Duodenal mucosa (tissue), 2 donors: ENCODE measurements at regions not wholly inside any gene's neighbourhood (a gene's known extent, or its start where the extent isn't known, plus 50 kb on each side); places are given as distances from the start of the nearest gene placed in this dataset.

Experiments used
- H3K27ac ChIP-seq: one replicate; pipeline ENCODE4 v1.7.0; 2013; ENCODE audit warnings: low read depth, low read length
- H3K27me3 ChIP-seq, 2 donors: one replicate each; pipeline ENCODE4 v1.7.0; 2013; ENCODE audit warnings: low read length in 2 of 2, control low read depth in 1 of 2; ENCODE audit not compliant: insufficient read depth in 2 of 2, control insufficient read depth in 1 of 2
- H3K36me3 ChIP-seq, 2 donors: one replicate each; pipeline ENCODE4 v1.7.0; 2013; ENCODE audit warnings: low read length in 2 of 2, control low read depth in 1 of 2; ENCODE audit not compliant: insufficient read depth in 2 of 2, control insufficient read depth in 1 of 2
- H3K4me1 ChIP-seq, 2 donors: one replicate each; pipeline ENCODE4 v1.7.0; 2013; ENCODE audit warnings: low read length in 2 of 2, control low read depth in 1 of 2; ENCODE audit not compliant: insufficient read depth in 2 of 2, control insufficient read depth in 1 of 2
- H3K4me3 ChIP-seq, 2 donors: one replicate each; pipeline ENCODE4 v1.7.0; 2013; ENCODE audit warnings: low read length in 2 of 2, low read depth in 1 of 2
- H3K9ac ChIP-seq, 2 donors: one replicate each; pipeline ENCODE4 v1.7.0; 2013; ENCODE audit warnings: low read length in 2 of 2, low read depth in 1 of 2
- H3K9me3 ChIP-seq, 2 donors: one replicate each; pipeline ENCODE4 v1.7.0; 2013; ENCODE audit warnings: low read length in 2 of 2, control low read depth in 1 of 2; ENCODE audit not compliant: control insufficient read depth in 1 of 2

DNA sequence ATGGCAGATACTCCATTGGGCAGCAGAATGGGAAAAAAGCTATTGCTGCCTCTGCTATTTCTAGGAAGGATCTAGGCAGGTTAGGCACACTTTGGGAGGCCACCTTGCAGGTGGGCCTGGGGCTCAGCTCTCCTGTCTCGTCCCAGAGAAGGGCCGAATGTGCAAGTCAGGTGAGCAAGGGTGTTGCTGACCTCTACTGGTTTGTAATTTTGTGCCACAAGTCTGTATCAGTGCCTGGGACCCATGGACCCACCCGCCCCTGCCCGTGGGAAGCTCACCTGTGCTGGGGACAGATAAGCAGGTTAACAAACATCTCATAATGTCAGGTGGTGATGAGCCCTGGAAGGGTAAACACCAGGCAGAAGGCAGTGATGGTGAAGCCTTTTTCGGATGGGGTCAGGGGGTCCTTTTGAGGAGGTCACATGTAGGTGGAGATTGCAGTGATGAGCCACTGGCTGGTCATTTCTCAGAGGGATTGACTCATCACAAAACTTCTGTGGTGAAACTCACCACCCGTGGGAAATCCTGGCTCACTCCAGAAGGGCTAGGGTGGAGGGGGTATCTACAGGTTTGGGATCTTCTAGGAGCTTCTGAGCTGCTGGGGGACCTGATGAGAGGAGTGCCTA lies 161.3 kb downstream of the KLF13 start:
- Histone ChIP-seq H3K27ac (no peak overlapping the region), H3K9ac (peak overlapping the region; percentile 16 to 24), H3K27me3 (no peaks in the 10 kb centered on the region)

DNA sequence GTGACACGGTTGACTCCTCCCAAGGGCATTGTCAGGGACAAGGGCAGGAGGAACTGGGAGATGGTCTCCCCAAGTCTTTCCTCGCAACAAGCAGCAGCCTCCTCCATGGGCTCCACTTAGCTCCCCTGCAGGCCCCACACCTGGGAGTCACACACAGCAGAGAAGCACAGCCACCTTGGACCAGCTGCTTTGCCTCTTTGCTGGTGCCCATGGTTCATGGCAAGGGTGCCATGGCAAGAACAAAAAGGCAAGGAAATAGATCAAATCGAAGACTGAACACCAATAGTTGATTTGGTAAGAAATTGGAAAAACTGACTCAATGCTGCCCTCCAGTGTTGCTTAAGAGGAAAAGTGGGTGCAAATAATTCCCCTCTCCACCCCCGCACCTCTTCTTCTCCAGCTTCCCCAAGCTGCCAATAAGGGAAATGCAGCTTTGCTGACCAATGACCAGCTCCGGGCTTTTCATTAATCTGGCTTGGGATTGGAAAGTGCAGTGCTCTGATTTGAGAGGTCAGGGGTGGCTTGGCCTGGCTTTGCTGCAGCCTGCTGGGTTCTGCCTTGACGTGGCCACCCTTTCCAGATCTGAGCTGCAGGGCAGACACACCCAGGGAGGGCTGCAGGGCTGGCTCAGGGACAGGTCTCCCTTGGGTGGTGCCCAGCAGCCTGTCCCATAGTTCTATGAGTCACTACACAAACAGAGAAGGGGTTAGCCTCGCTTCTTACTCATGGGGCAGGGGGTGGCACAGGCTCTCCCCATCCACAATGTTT lies 162.0 kb downstream of the KLF13 start:
- peak overlapping the region in 1 of 2 donors; percentile 16 for H3K9ac ChIP-seq
- no peak overlapping the region for H3K27ac ChIP-seq
- no peak overlapping the region for H3K4me3 ChIP-seq

More for the DNA sequence above, 161.3 kb downstream of the KLF13 start:
- Histone ChIP-seq H3K4me3 (no peak overlapping the region), H3K36me3 (no peaks in the 10 kb centered on the region), H3K4me1 (peaks cover 14 to 21% of the 10 kb centered on the region in 2 donors), H3K9me3 (no peaks in the 10 kb centered on the region)

DNA sequence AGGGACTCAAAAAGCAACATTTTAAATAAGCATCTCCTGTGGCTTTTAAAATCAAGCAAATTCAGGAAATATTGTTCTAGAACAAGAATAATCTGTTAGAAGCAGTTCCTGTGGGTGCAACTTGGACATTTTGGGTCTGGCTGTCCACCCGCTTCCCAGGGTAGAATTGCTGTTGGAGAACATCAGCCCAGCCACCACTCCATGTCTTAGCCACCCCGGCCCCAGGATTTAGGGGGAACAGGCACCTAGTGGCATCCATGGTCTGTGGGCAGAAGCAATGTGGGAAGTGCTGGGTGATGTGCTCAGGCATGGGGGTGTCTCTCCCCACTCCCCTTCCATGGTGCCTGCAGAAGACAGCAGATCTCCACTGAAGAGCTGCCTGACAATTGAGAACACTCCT lies 162.6 kb downstream of the KLF13 start:
- Histone ChIP-seq H3K27me3 (no peaks in the 10 kb centered on the region), H3K9me3 (no peaks in the 10 kb centered on the region), H3K9ac (no peak overlapping the region), H3K4me1 (peaks cover 14 to 21% of the 10 kb centered on the region in 2 donors), H3K4me3 (no peak overlapping the region), H3K27ac (no peak overlapping the region), H3K36me3 (no peaks in the 10 kb centered on the region)

More for the DNA sequence above, 162.0 kb downstream of the KLF13 start:
- H3K27me3 ChIP-seq: no peaks in the 10 kb centered on the region
- peaks cover 14 to 21% of the 10 kb centered on the region in 2 donors for H3K4me1 ChIP-seq
- no peaks in the 10 kb centered on the region for H3K9me3 ChIP-seq
- H3K36me3 ChIP-seq: no peaks in the 10 kb centered on the region

DNA sequence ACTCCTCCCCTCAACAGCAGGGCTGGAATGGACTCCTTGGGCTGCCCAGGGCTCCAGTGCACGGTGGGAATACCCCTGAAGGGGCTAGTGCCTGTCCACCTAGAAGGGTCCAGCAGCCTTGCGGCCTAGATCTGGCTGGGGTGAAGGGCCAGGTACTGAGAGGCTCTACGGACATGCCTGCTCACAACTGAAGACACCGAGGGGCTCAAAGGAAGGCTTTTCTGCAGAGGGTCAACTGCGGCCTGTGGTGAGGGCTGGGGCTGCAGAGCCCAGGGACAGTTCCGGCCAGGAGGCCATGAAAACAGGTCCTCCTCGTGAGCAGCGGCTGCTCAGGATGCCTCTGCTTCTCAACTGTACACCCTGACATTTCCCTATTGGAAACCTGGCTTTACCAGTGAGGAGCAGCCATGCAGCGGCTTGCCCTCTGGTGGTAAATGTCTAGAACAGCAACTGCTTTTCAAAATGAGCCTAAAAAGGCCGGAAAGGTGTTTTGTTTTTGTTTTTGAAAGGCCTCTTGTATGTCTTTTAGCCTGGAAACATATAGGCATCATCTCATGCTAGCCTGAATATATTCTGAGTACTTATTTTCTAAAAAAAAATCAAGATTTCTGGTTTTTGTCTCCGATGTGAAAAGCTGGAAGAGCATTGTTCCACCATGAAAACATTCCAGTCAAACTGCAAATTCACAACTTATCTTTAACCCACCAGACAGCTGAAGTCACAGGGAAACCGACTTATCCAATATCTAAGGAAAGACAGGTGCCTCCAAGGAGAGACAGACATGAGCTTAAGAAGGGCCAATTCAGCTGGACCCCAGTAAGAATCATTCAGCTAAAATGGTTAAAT lies 163.4 kb downstream of the KLF13 start:
- no peaks in the 10 kb centered on the region for H3K27me3 ChIP-seq
- no peaks in the 10 kb centered on the region for H3K9me3 ChIP-seq
- H3K4me3 ChIP-seq: no peak overlapping the region
- no peaks in the 10 kb centered on the region for H3K36me3 ChIP-seq
- no peak overlapping the region for H3K27ac ChIP-seq
- H3K4me1 ChIP-seq: peaks cover 14 to 21% of the 10 kb centered on the region in 2 donors
- peak overlapping the region in 1 of 2 donors; percentile 12 for H3K9ac ChIP-seq

DNA sequence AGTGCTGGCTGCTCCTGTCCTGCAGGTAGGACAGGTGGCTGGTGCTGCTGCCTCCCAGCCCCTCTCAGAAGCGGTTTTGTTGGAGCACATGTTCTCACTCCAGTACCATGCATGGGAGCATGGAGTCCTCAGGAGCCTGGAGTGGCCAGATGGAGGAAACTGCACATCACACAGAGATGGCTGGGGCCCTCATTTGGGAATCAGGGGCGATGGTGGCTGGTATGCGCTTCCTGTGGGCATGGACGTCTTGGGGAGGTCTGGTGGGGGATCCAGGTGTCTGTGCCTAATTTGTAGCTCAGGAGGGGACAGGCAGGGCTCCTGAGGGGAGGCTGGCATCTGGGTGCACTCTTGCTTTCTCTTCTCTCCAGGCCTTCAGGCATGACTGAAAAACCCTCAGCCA lies 168.2 kb downstream of the KLF13 start:
- H3K36me3 ChIP-seq: no peaks in the 10 kb centered on the region
- H3K27me3 ChIP-seq: no peaks in the 10 kb centered on the region
- H3K27ac ChIP-seq: no peak overlapping the region
- H3K9ac ChIP-seq: no peak overlapping the region
- H3K9me3 ChIP-seq: no peaks in the 10 kb centered on the region
- peaks cover 2 to 6% of the 10 kb centered on the region in 2 donors for H3K4me1 ChIP-seq
- no peak overlapping the region for H3K4me3 ChIP-seq

DNA sequence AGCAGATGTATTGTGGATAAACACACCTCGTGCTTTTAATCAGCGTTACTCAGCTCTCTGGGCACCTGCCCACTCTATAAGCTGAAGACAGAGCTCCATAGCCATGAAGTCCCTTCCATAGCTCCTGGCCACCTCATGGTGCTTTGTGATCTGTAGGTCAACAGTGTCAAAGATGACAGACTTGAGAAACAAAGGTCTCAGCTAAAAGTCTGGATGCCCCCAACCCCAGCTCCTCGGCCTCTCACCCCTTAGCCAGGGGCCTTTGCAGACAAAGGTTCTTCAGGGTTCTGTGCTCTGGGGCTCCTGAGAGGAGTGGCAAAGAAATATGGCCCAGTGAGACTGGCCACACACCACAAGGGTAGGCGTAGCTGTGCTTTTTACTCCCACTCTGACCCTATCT lies 168.6 kb downstream of the KLF13 start:
- H3K36me3 ChIP-seq: no peaks in the 10 kb centered on the region
- no peak overlapping the region for H3K27ac ChIP-seq
- no peaks in the 10 kb centered on the region for H3K27me3 ChIP-seq

DNA sequence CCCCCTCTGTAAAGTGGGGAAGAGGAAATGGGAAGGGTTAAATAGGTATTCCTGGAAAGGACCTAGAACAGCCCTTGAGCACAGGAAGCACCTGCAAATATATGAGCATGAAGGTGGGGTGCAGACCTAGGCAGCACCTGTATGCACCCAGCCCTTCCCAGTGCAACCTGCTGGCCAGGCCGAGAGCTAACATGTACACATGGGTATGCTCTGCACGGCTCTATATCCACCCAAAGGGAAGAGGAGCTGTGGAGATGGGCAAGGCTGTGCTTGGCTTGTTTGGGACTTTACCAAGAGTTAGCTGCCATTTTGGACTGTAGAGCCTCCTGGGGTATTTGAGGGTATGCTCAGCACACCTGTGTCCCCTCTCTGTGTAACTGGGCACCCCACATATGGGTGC lies 171.2 kb downstream of the KLF13 start:
- peaks cover 0 to 3% of the 10 kb centered on the region in 2 donors for H3K4me1 ChIP-seq
- H3K27ac ChIP-seq: no peak overlapping the region
- no peak overlapping the region for H3K4me3 ChIP-seq
- H3K36me3 ChIP-seq: no peaks in the 10 kb centered on the region
- H3K9me3 ChIP-seq: no peaks in the 10 kb centered on the region
- H3K27me3 ChIP-seq: no peaks in the 10 kb centered on the region
- no peak overlapping the region for H3K9ac ChIP-seq

More for the DNA sequence above, 168.6 kb downstream of the KLF13 start:
- Histone ChIP-seq H3K9me3 (no peaks in the 10 kb centered on the region), H3K4me3 (no peak overlapping the region), H3K4me1 (peaks cover 0 to 3% of the 10 kb centered on the region in 2 donors), H3K9ac (no peak overlapping the region)

DNA sequence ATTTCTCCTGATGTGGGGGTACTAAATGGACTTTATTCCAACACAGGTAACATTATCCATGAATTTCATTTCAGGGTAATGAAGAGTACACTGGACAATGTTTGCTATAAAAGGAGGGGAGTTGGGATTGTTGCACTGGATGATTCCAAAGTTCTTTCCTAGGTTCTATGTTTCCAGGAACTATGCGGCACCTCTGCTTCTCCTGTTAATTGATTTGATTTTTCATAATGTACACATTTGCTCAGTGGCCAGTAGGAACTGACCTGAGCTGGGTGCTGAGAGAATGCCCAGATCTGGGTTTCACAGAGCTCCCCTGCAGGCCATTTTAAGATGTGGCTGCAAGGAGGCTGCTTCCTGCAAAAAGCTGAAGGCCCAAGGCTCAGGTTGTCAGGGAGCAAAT lies 171.7 kb downstream of the KLF13 start:
- no peak overlapping the region for H3K27ac ChIP-seq
- H3K9ac ChIP-seq: no peak overlapping the region
- no peaks in the 10 kb centered on the region for H3K27me3 ChIP-seq
- no peaks in the 10 kb centered on the region for H3K9me3 ChIP-seq
- no peaks in the 10 kb centered on the region for H3K36me3 ChIP-seq
- no peak overlapping the region for H3K4me3 ChIP-seq
- peaks cover 0 to 3% of the 10 kb centered on the region in 2 donors for H3K4me1 ChIP-seq

DNA sequence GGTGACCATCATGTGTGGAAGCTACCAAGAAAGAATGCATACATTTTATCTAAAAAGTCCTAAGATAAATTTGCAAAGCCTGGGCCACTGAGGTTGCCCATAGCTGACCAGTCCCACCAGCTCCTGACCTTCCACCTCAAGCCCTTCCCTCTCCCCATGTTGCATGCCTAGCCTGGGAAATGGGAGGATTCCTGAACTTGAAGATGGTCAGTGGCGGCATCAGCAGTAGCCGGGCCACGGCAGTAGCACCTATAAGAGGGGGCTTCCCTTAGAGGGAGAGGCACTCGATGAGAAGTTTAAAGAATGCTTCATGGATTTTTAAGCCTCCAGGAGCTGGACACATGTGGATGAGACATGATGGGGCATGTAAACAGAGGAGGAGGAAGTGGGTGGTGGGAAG lies 172.1 kb downstream of the KLF13 start:
- Histone ChIP-seq H3K9me3 (no peaks in the 10 kb centered on the region), H3K36me3 (no peaks in the 10 kb centered on the region), H3K27ac (no peak overlapping the region), H3K4me3 (no peak overlapping the region), H3K4me1 (peaks cover 0 to 3% of the 10 kb centered on the region in 2 donors), H3K27me3 (no peaks in the 10 kb centered on the region), H3K9ac (no peak overlapping the region)
